Common myeloid progenitor, CD34-positive (primary cell): ENCODE measurements at regions not wholly inside any gene's neighbourhood (a gene's known extent, or its start where the extent isn't known, plus 50 kb on each side); places are given as distances from the start of the nearest gene placed in this dataset.

Experiments
- CTCF ChIA-PET: fragments of 350-600 bp; sonication (Branson Sonifier 250); formaldehyde crosslinking; loops from one replicate; lab custom pipeline; 2021; ENCODE audit warnings: antibody characterized with exemption; lab: Charles Lee
- POLR2A ChIA-PET: fragments of 350-600 bp; sonication (Branson Sonifier 250); formaldehyde crosslinking; loops from one replicate; lab custom pipeline; 2021; ENCODE audit warnings: antibody characterized with exemption; lab: Charles Lee
- DNase-seq, 3 donors: peaks; one replicate each; pipeline versions ENCODE4 v3.0.0 to v3.0.0-alpha.2; 2013
- H3K27ac ChIP-seq, 2 experiments: 1 replicate in 1 of 2; 2 replicates in 1 of 2; pipeline ENCODE4 v1.7.0; 2013; ENCODE audit warnings: inconsistent platforms in 2 of 2, low read length in 2 of 2, mild to moderate bottlenecking in 2 of 2, low read depth in 1 of 2, moderate library complexity in 1 of 2; ENCODE audit not compliant: severe bottlenecking in 2 of 2, insufficient read depth in 1 of 2, poor library complexity in 1 of 2
- H3K27me3 ChIP-seq, 5 experiments: replicated peaks in 2 of 5; 1 replicate in 3 of 5; 2 replicates in 2 of 5; pipeline versions ENCODE4 v1.6.1 to v1.7.0; 2013; ENCODE audit warnings: low read length in 4 of 5, mild to moderate bottlenecking in 2 of 5, moderate library complexity in 2 of 5, inconsistent platforms in 1 of 5; ENCODE audit not compliant: insufficient read depth in 5 of 5, control insufficient read depth in 4 of 5
- H3K36me3 ChIP-seq, 4 experiments: 1 replicate in 2 of 4; 2 replicates in 2 of 4; pipeline versions ENCODE4 v1.6.1 to v1.7.0; 2013; ENCODE audit warnings: low read length in 3 of 4, control low read depth in 1 of 4, mild to moderate bottlenecking in 1 of 4; ENCODE audit not compliant: control insufficient read depth in 4 of 4, insufficient read depth in 4 of 4
- H3K4me1 ChIP-seq, 4 experiments: 1 replicate in 3 of 4; 2 replicates in 1 of 4; pipeline versions ENCODE4 v1.6.1 to v1.7.1; 2013; ENCODE audit warnings: low read length in 3 of 4, mild to moderate bottlenecking in 3 of 4, control low read depth in 1 of 4, inconsistent platforms in 1 of 4, moderate library complexity in 1 of 4; ENCODE audit not compliant: control insufficient read depth in 4 of 4, insufficient read depth in 4 of 4; ENCODE audit errors: control extremely low read depth in 1 of 4
- H3K4me3 ChIP-seq, 7 experiments: 1 replicate in 4 of 7; 2 replicates in 3 of 7; pipeline versions ENCODE4 v1.5.1 to v1.7.0; 2013; ENCODE audit warnings: mild to moderate bottlenecking in 7 of 7, low read length in 6 of 7, moderate library complexity in 6 of 7, inconsistent platforms in 2 of 7, low read depth in 2 of 7, control low read depth in 1 of 7; ENCODE audit not compliant: insufficient read depth in 4 of 7, control insufficient read depth in 1 of 7; ENCODE audit errors: extremely low read depth in 1 of 7
- H3K9me3 ChIP-seq, 5 experiments: 1 replicate in 4 of 5; 2 replicates in 1 of 5; pipeline versions ENCODE4 v1.6.1 to v1.7.1; 2013; ENCODE audit warnings: low read length in 4 of 5, mild to moderate bottlenecking in 2 of 5, inconsistent platforms in 1 of 5, low read depth in 1 of 5, moderate library complexity in 1 of 5; ENCODE audit not compliant: control insufficient read depth in 4 of 5, insufficient read depth in 2 of 5; ENCODE audit errors: control extremely low read depth in 1 of 5
- WGBS: methylation state at CpG from one replicate; pipeline ENCODE4 v1.1.5; 2013; ENCODE audit not compliant: insufficient coverage; 5-methylcytosine and 5-hydroxymethylcytosine counted together

DNA sequence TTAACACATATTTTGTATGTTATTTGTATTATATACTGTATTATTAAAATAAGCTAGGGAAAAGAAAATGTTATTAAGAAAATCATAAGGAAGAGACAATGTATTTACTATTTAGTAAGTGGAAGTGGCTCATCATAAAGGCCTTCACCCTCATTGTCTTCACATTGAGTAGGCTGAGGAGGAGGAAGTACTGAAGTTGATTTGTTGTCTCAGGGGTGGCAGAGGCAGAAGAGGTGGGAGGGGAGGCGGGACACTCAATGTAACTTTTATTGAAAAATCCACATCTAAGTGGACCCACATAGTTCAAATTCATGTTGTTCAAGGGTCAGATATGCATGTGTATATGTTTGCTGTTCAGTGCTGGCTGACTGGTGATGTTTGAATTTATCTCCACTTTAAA is 210.2 kb upstream of the CITED2 start:
- no CpG with 5 or more reads among the region's 1 CpG for WGBS
- ChIA-PET CTCF (no interaction called here), POLR2A (no interaction called here)
- no peaks in the 10 kb centered on the region for H3K27me3 ChIP-seq
- no peaks in the 10 kb centered on the region for H3K9me3 ChIP-seq
- H3K4me3 ChIP-seq, result no peak overlapping the region
- H3K27ac ChIP-seq, result no peak overlapping the region
- no peak for DNase-seq
- no peaks in the 10 kb centered on the region for H3K36me3 ChIP-seq
- H3K4me1 ChIP-seq, result peaks cover 0 to 20% (median 9%) of the 10 kb centered on the region in 4 experiments

DNA sequence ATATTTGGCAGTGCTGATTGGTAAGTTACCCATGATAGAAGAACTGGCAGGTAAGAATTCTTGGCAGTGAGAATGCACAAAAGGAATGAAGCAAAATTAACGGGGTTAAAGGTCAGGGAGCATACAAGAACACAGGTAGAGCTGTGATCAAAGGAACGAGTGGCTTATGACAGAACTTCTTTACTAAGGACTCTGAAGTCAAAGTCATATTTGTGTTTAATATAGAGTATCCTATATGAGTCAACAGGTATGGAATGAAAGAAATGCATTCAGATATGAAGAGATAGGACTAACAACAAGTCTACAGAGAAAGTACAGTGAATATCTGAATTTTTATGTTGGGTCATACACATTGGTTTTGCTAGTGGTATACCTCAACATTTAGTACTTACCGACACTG is 209.0 kb upstream of the CITED2 start:
- ChIA-PET POLR2A (no interaction called here), CTCF (no interaction called here)
- WGBS, result 92% methylated on average over 2 of the region's 3 CpGs
- Histone ChIP-seq H3K9me3 (no peaks in the 10 kb centered on the region), H3K4me3 (no peak overlapping the region), H3K36me3 (no peaks in the 10 kb centered on the region), H3K4me1 (peaks cover 0 to 9% (median under 1%) of the 10 kb centered on the region in 4 experiments), H3K27ac (no peak overlapping the region), H3K27me3 (no peaks in the 10 kb centered on the region)
- DNase-seq, result no peak

DNA sequence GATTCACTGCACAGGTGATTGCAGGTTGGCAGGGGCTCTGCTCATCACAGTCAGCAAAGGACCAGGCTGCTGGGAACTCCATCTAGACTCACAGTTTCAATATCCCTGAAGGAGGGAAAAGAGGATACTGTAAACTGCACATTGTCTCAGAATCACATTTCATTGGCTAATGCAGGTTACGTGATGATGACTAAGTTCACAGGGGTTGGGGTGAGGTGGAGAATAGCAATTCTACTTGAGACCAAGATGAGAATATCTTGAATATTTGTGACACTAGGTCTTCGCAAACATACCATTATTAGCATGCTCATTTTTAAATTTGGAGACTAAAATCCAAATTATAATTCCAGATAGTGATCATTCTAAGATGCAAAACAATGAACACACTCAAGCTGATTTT is 208.5 kb upstream of the CITED2 start:
- no peak overlapping the region for H3K4me3 ChIP-seq
- peaks cover 0 to 4% (median 0%) of the 10 kb centered on the region in 4 experiments for H3K4me1 ChIP-seq
- no peaks in the 10 kb centered on the region for H3K9me3 ChIP-seq
- POLR2A ChIA-PET, result no interaction called here
- DNase-seq, result no peak
- WGBS, result no CpG with 5 or more reads among the region's 2 CpGs
- H3K27ac ChIP-seq, result no peak overlapping the region
- no peaks in the 10 kb centered on the region for H3K27me3 ChIP-seq
- H3K36me3 ChIP-seq, result no peaks in the 10 kb centered on the region
- CTCF ChIA-PET, result no interaction called here

DNA sequence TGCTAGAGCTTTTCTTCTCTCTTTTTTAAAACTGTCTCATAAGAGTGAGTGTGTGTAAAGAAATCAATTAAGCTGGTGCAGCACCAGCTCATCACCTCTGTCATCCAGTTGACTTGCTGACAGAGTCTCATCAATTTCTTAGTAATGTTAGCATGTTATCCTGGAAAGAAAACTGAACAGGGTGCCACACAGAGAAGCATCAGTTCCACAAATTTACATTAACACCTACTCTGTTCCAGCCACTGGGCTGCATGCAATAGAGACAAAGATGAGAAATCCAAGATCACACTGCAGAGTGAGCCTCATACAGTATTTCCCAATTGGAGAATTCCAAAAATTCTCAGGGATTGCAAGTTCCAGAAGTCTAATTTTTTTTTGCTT is 207.0 kb upstream of the CITED2 start:
- no peaks in the 10 kb centered on the region for H3K27me3 ChIP-seq
- POLR2A ChIA-PET, result no interaction called here
- CTCF ChIA-PET, result interaction anchor here (2.1 kb wide), 1 partner anchor 10 kb away, joined by 4 read pairs; no protein-coding TSS in a partner anchor
- no peaks in the 10 kb centered on the region for H3K4me1 ChIP-seq
- no peak overlapping the region for H3K4me3 ChIP-seq
- H3K27ac ChIP-seq, result no peak overlapping the region
- DNase-seq, result no peak
- H3K9me3 ChIP-seq, result no peaks in the 10 kb centered on the region
- H3K36me3 ChIP-seq, result no peaks in the 10 kb centered on the region

DNA sequence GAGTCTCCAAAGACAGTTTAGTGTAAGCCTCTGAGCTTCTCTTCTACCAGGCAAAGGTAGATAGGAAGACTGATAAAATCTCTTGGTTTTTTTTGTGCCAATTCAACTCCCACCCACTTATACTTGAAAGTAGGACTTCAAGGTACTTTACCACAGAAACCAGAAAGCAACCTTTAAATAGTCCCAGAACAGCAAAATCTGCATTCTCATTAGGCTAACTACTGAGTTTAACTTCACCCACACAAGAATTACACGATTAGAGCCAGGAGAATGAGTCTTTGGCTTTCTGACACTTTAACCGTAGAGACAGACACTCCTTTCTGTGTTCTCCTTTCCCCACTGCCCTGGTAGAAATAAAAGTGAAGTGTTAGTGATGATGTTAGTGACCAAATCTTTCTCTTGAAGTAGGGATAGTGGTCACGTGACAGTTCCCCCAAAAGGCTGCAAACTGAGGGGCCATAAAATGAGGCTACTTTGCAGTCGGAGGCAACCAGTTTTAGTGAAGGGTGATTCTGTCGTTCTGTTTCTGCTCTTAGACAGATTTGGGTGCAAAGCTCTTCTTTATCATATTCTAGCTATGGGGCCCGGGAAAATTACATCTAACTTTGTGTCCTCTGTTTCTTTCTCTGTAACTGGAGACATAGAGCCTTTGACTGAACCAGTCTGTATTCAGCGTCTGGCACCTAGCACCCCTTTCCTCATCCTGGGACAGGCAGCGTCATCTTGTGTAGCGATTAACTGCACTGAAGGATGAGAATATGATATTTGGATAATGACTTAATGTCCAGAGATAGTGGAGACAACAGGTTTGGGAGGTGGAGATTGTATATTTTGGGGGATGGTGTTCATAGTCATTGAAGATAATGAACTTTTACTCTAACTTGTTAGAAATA is 206.4 kb upstream of the CITED2 start:
- Histone ChIP-seq H3K9me3 (no peaks in the 10 kb centered on the region), H3K4me1 (no peaks in the 10 kb centered on the region), H3K36me3 (no peaks in the 10 kb centered on the region), H3K27me3 (no peaks in the 10 kb centered on the region), H3K4me3 (no peak overlapping the region), H3K27ac (no peak overlapping the region)
- DNase-seq, result no peak
- ChIA-PET POLR2A (no interaction called here), CTCF (interaction anchor here (0.6 to 2.1 kb wide), 2 partner anchors 10 to 25 kb away, joined by 3 to 4 read pairs; no protein-coding TSS in a partner anchor)
- 95% methylated on average over 5 of the region's 9 CpGs for WGBS

DNA sequence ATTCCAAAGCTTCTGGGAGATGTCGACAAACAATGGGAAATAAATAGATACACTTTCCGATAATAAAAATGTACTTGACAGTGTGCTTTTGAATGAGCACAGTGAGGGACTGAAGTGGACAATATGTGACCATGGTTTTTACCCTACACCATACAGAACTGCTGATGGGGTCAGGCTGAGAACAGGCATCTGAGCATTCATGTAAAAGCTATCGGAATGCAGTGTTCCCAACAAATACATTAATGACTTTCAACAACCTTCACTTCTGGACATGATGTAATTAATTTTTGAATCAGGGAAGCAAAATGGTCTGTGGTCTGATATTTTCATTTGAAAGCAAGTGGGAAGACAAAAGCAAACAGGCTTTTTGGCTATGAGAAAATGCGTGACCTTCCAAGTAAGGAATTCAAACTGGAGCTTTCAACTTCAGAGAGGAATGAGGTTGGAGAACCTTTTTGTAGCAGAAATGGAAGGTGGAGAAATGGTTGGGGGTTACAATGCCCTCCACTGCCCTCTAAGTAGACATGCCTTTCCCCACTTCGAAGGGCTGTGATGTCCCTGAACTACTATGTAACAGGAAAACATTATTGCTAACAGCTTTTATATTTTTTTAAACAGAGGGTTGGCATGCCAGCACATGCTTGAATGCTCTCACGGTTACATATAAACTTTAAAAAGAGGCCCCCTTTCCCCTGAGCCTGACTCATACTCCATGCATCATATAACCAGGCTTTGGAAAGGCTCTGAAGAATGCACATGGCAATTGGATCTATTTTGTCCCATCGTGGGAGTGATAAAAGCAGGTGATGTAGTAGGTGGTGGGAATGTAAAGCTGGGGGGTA is 203.5 kb upstream of the CITED2 start:
- H3K27me3 ChIP-seq, result no peaks in the 10 kb centered on the region
- DNase-seq, result no peak
- WGBS, result 97% methylated on average over 5 of the region's 7 CpGs
- no peak overlapping the region for H3K4me3 ChIP-seq
- H3K4me1 ChIP-seq, result no peaks in the 10 kb centered on the region
- ChIA-PET POLR2A (no interaction called here), CTCF (interaction anchor here (1.0 kb wide), 1 partner anchor 1236 kb away, joined by 3 read pairs; no protein-coding TSS in a partner anchor)
- no peaks in the 10 kb centered on the region for H3K36me3 ChIP-seq
- no peaks in the 10 kb centered on the region for H3K9me3 ChIP-seq
- H3K27ac ChIP-seq, result no peak overlapping the region
